Right lobe of liver (tissue), 6 donors: ENCODE measurements at regions not wholly inside any gene's neighbourhood (a gene's known extent, or its start where the extent isn't known, plus 50 kb on each side); places are given as distances from the start of the nearest gene placed in this dataset.

Experiments
- ATAC-seq, 4 donors: fragments of 200-7000 bp; cut with Tn5 transposase; one replicate each; pipeline ENCODE4 v1.9.1; 2020; ENCODE audit warnings: mild to moderate bottlenecking in 4 of 4, moderate library complexity in 4 of 4
- DNase-seq, 3 donors: peaks; one replicate each; pipeline ENCODE4 v3.0.0-alpha.2; 2020
- H3K27ac ChIP-seq, 3 donors: fragments of 200-600 bp; one replicate each; pipeline ENCODE4 v1.8.0; 2022
- H3K27me3 ChIP-seq, 2 donors: fragments of 200-600 bp; one replicate each; pipeline ENCODE4 v1.8.0; 2022
- H3K36me3 ChIP-seq, 4 donors: fragments of 200-600 bp; sonication (generic) in 1 of 4; one replicate each; pipeline versions ENCODE4 v1.5.1 to v1.8.0; 2017 to 2022; ENCODE audit warnings: control low read depth in 1 of 4
- H3K4me1 ChIP-seq, 4 donors: fragments of 200-600 bp; sonication (generic) in 1 of 4; one replicate each; pipeline versions ENCODE4 v1.5.1 to v1.8.0; 2017 to 2022; ENCODE audit warnings: control low read depth in 1 of 4
- H3K4me3 ChIP-seq, 3 donors: fragments of 200-600 bp; one replicate each; pipeline ENCODE4 v1.8.0; 2022
- H3K9me3 ChIP-seq, 4 donors: fragments of 200-600 bp; sonication (generic) in 1 of 4; one replicate each; pipeline versions ENCODE4 v1.5.1 to v1.8.0; 2017 to 2022; ENCODE audit warnings: control low read depth in 1 of 4
- POLR2A ChIP-seq: fragments of 450-650 bp; IDR thresholded peaks from one replicate; pipeline ENCODE4 v1.6.1; 2017; ENCODE audit warnings: antibody characterized with exemption, mild to moderate bottlenecking
- WGBS: methylation state at CpG from one replicate; pipeline ENCODE4 v1.1.6; 2018; ENCODE audit warnings: low coverage, low lambda C conversion rate; ENCODE audit not compliant: insufficient coverage; ENCODE audit errors: missing lambda C conversion rate; 5-methylcytosine and 5-hydroxymethylcytosine counted together
- intact Hi-C, 2 donors: fragments of 100-400 bp; cut with DNase I; formaldehyde crosslinking; loops; one replicate each; pipeline versions ENCODE4 v1.11.2 to v1.14.1; 2022
- TF ChIP-seq, protein P1 (sequence below), 4 donors: fragments of 200-600 bp in 3 of 4; fragments of 450-650 bp in 1 of 4; IDR thresholded peaks; one replicate each; pipeline versions ENCODE4 v1.5.1 to v1.8.0; 2016 to 2022; ENCODE audit warnings: antibody characterized with exemption in 4 of 4, mild to moderate bottlenecking in 2 of 4
- donor health status: DM: no; HTN: yes; CAD: no.
- donor health status: DM: no; HTN: no; CAD: no.
- donor health status: DM: no; HTN: no; CAD: no.
- donor health status: DM: no; HTN: yes; CAD: no.
- donor health status: DM: no; HTN: yes; CAD: no.

DNA sequence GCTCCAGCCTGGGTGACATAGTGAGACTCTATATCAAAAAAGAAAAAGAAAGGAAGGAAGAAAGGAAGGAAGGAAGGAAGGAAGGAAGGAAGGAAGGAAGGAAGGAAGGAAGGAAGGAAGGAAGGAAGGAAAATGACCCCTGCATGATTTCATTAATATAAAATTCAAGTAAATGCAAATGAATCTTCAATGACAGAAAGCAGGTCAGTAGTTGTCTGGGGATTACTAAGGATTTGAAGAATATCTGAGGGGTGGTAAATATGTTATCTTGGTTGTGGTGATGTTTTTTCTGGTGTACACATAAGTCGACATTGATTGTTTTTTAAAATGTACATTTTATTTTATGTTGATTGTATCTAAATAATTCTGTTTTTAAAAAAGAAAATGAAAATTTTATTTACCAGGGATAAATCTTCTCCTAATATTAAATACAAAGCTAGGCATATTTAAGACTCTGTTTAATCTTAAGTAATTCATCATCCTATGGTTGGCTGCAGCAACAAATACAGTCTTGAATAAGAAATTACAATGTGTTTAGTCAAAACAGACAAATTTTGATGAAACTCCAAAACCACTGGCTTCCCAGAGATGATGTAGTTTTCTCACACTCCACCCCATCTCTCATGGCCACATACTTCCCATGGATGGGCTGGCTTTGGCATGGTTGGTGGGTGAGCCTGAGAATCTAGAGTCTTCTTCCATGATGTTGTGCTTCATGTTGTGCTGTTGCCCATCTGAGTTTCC, 314.7 kb upstream of the REG3G start:
- no peaks in the 10 kb centered on the region for H3K36me3 ChIP-seq
- ATAC-seq (no peak), DNase-seq (no peak)
- 42% methylated on average over 1 of the region's 1 CpG for WGBS
- no peak overlapping the region for H3K4me3 ChIP-seq
- H3K4me1 ChIP-seq: no peaks in the 10 kb centered on the region
- TF ChIP-seq POLR2A: no peak
- TF ChIP-seq, protein P1, sequence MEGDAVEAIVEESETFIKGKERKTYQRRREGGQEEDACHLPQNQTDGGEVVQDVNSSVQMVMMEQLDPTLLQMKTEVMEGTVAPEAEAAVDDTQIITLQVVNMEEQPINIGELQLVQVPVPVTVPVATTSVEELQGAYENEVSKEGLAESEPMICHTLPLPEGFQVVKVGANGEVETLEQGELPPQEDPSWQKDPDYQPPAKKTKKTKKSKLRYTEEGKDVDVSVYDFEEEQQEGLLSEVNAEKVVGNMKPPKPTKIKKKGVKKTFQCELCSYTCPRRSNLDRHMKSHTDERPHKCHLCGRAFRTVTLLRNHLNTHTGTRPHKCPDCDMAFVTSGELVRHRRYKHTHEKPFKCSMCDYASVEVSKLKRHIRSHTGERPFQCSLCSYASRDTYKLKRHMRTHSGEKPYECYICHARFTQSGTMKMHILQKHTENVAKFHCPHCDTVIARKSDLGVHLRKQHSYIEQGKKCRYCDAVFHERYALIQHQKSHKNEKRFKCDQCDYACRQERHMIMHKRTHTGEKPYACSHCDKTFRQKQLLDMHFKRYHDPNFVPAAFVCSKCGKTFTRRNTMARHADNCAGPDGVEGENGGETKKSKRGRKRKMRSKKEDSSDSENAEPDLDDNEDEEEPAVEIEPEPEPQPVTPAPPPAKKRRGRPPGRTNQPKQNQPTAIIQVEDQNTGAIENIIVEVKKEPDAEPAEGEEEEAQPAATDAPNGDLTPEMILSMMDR (IDR thresholded peaks at IDR 0.05): no peak
- intact Hi-C loops: no loop called here
- H3K9me3 ChIP-seq: no peaks in the 10 kb centered on the region
- no peak overlapping the region for H3K27ac ChIP-seq
- H3K27me3 ChIP-seq: no peaks in the 10 kb centered on the region

DNA sequence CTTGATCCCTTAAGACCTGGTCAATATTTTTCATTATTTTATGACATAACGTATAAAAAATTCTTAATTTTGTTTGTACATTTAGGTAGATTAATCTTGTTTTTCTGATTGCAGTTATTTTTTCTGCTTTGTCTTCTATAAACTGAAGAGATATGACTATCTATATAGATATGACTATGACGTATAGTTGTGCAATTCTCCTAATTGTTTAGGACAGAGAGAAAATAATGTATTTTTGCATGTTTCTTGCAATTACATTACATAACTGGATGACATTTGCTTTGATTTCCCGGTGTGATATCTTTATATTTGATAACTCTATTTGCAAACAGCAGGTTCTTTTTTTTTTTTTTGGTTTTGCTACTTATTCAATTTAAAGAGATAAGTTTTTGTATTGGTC, 310.2 kb upstream of the REG3G start:
- intact Hi-C loops: no loop called here
- Histone ChIP-seq H3K27me3 (no peaks in the 10 kb centered on the region), H3K36me3 (no peaks in the 10 kb centered on the region), H3K4me1 (no peaks in the 10 kb centered on the region), H3K9me3 (no peaks in the 10 kb centered on the region), H3K4me3 (no peak overlapping the region), H3K27ac (no peak overlapping the region)
- ATAC-seq: no peak
- 43% methylated on average over 3 of the region's 3 CpGs for WGBS
- no peak for DNase-seq
- TF ChIP-seq POLR2A: no peak
- TF ChIP-seq, protein P1 (IDR thresholded peaks at IDR 0.05): no peak

DNA sequence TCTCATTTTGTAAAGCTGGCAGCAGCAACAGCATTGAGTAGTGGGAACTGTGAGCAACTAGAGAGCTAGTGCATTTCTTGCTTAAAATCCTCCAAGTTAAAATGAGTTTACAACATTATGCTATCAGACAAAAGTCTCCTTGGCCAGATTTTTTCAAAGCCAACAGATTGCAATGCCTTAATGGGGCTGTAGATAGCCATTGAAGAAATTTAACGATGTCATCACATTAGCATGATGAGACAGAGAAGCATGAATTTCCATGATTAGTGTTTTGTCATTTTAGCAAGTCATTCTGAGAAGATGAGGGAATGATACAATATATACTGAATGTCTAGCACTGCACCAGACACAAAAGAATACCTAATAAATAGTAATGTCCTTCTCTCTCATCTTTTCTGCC, 307.5 kb upstream of the REG3G start:
- intact Hi-C loops: no loop called here
- TF ChIP-seq, protein P1 (IDR thresholded peaks at IDR 0.05): no peak
- no peak for TF ChIP-seq POLR2A
- no peaks in the 10 kb centered on the region for H3K36me3 ChIP-seq
- H3K9me3 ChIP-seq: no peaks in the 10 kb centered on the region
- H3K27ac ChIP-seq: no peak overlapping the region
- DNase-seq (no peak), ATAC-seq (no peak)
- no peak overlapping the region for H3K4me3 ChIP-seq
- 33% methylated on average over 1 of the region's 1 CpG for WGBS
- no peaks in the 10 kb centered on the region for H3K4me1 ChIP-seq
- H3K27me3 ChIP-seq: no peaks in the 10 kb centered on the region

DNA sequence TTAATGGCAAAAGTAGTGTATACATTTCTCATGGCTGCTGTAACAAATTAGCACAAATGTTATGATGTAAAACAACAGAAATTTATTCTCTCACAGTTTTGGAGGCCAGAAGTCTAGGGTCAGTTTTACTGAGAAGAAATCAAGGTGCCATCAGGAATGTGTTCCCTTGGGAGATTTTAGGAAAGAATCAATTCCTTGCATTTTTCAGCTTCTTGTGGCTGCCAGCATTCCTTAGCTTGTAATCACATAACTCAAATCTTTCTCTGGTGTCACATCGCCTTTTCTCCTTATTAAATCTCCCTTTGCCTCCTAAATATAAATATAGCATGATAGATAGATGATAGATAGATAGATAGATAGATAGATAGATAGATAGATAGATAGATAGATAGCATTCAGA, 307.0 kb upstream of the REG3G start:
- H3K9me3 ChIP-seq: no peaks in the 10 kb centered on the region
- no peak overlapping the region for H3K27ac ChIP-seq
- no peak for DNase-seq
- intact Hi-C loops: no loop called here
- no peaks in the 10 kb centered on the region for H3K4me1 ChIP-seq
- no peak overlapping the region for H3K4me3 ChIP-seq
- H3K36me3 ChIP-seq: no peaks in the 10 kb centered on the region
- no peak for ATAC-seq
- 25% methylated on average over 1 of the region's 1 CpG for WGBS
- no peaks in the 10 kb centered on the region for H3K27me3 ChIP-seq
- TF ChIP-seq, protein P1 (IDR thresholded peaks at IDR 0.05): no peak
- TF ChIP-seq POLR2A: no peak
